ENCODE measurements at regions not wholly inside any gene's neighbourhood (a gene's known extent, or its start where the extent isn't known, plus 50 kb on each side); places are given as distances from the start of the nearest gene placed in this dataset. TPM values are rescaled to one million over a fixed set of nuclear protein-coding genes. Genes with fewer than 3 reads are reported as not detected.

- BruUV-seq (replicated peaks): no TSS peak
- CTCF ChIA-PET (ENCODE audit: low intra/inter-chr PET ratio): no interaction called here
- Histone ChIP-seq H4K20me1 (replicated peaks; ENCODE audit: control insufficient read depth, insufficient read depth, low read length) (no peaks in the 10 kb centered on the region), H2AFZ (ENCODE audit: low read depth, low read length) (no peak overlapping the region), H3K4me3 (no peak overlapping the region), H3K9me3 (replicated peaks; ENCODE audit: control insufficient read depth, insufficient read depth, low read depth, low read length) (no peaks in the 10 kb centered on the region), H3K9ac (ENCODE audit: insufficient read depth in 1 of 2, low read depth in 2 of 2, low read length in 2 of 2) (no peak overlapping the region), H3K27ac (ENCODE audit: extremely low read depth, low read depth, low read length) (no peak overlapping the region), H3K79me2 (ENCODE audit: control insufficient read depth, insufficient read depth, low read length) (no peaks in the 10 kb centered on the region), H3K4me2 (ENCODE audit: insufficient read depth, low read length) (no peak overlapping the region), H3K27me3 (ENCODE audit: control insufficient read depth in 2 of 2, insufficient read depth in 2 of 2, low read length in 2 of 2) (no peaks in the 10 kb centered on the region), H3K36me3 (ENCODE audit: control insufficient read depth, insufficient read depth, low read length) (no peaks in the 10 kb centered on the region), H3K4me1 (replicated peaks in 1 of 2; ENCODE audit: control insufficient read depth in 2 of 2, insufficient read depth in 2 of 2, low read length in 2 of 2) (no peaks in the 10 kb centered on the region), H3K9me1 (ENCODE audit: control insufficient read depth, insufficient read depth, low read length) (no peaks in the 10 kb centered on the region)
- WGBS (ENCODE audit: insufficient coverage, low coverage, missing lambda C conversion rate): 6% methylated on average over 3 of the region's 5 CpGs
- in situ Hi-C loops (cut with MboI) (no loop called here), intact Hi-C loops (cut with micrococcal nuclease) (no loop called here)
- no peak for DNase-seq (ENCODE audit: extremely low read depth in 1 of 4, low spot score in 3 of 4)
- ATAC-seq: no peak
- no peak for FAIRE-seq
- no peak for TF ChIP-seq ZNF507 (tag; conservative IDR thresholded peaks at IDR 0.05)
- TF ChIP-seq ZNF79 (CRISPR knock-in tag; IDR thresholded peaks at IDR 0.05; ENCODE audit: low read depth): no peak
- no peak for TF ChIP-seq KLF13 (tag; IDR thresholded peaks at IDR 0.05; ENCODE audit: borderline replicate concordance, low read depth)
- POLR2A ChIA-PET: no interaction called here
Observed at GRCh38 chrX:146481735-146482134, 327.8 kb upstream of the CXorf51B start.

Small RNA genes lying in the stretch of these regions (small RNA-seq; reads per million reads assigned to genes)
- not detected for gene RNA5SP517

All from K562 (cell line).